ENCODE measurements at regions not wholly inside any gene's neighbourhood (a gene's known extent, or its start where the extent isn't known, plus 50 kb on each side); places are given as distances from the start of the nearest gene placed in this dataset.
A peak's percentile ranks its signal among the peaks of the same experiment; 100 is the strongest.

DNA sequence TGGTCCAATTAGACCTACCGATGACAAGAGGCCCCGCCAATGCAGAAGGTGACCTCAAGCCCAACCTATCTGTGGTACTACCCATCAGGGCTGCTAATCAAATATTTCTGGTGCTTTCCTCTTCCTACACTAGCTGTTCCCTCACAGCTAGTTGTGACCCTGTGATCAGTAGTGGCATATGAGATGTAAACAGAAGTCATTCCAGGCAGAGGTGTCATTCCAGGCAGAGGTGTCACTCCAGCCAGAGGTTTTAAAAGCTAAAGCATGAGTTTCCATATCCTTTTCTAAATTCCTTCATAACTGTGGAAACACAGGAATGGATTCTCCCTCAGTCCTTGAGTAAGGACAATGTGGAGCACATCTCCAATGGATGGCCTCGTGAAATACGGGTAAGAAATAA is 110.9 kb upstream of the DNAJC10 start (continued):
- TF ChIP-seq ZNF644 (tag; IDR thresholded peaks at IDR 0.05; ENCODE audit: low read depth), result no peak

DNA sequence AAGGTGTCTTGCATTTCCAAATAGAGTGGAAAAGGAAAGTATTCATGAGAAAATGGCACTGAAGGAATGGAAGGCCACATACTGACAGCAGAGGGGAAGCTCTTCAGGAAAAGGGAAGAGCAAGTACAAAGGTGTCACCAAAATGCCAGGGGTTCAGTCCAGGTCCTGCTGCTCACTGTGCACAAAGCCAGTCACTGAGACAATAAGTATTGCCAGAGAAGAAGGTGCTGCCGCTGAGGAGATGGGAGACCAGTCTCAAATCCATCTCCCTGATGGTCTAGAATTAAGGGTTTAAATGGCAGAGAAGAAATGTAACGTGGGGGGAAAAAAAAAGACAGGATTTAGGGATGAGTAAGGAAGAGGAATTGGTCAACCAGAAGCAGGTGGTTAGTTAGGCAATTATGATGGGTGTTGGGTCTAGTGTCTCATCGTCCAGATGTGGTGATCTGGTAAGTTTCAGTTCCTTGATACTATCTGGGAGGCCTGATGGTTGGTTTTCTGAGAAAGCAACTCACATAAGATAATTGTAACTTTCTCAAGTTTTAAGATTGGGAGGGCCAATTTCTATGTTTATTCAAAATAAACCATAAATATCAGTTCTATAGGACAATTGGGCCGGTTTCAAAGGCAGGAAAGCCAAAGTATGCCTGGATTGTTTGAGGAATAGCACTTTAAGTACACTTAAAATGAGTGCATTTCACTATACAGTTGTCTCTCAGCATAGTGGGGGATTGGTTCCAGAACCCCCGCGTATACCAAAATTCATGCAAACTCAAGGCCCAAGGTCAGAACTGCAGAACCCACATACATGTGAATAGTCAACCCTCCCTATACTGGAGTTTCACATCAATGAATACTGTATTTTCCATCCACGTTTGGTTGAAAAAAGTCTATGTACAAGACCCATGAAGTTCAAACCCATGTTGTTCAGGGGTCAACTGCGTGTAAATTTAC is 109.1 kb upstream of the DNAJC10 start:
- Histone ChIP-seq H3K4me1 (replicated peaks in 1 of 2; ENCODE audit: control insufficient read depth in 2 of 2, insufficient read depth in 2 of 2, low read length in 2 of 2) (peaks cover 0 to 7% of the 10 kb centered on the region in 2 experiments; a peak in 1 of 5 replicates), H4K20me1 (replicated peaks; ENCODE audit: control insufficient read depth, insufficient read depth, low read length) (no peaks in the 10 kb centered on the region), H3K27me3 (ENCODE audit: control insufficient read depth in 2 of 2, insufficient read depth in 2 of 2, low read length in 2 of 2) (no peaks in the 10 kb centered on the region), H3K9ac (ENCODE audit: insufficient read depth in 1 of 2, low read depth in 2 of 2, low read length in 2 of 2) (no peak overlapping the region), H3K9me1 (ENCODE audit: control insufficient read depth, insufficient read depth, low read length) (no peaks in the 10 kb centered on the region), H3K9me3 (replicated peaks; ENCODE audit: control insufficient read depth, insufficient read depth, low read depth, low read length) (no peaks in the 10 kb centered on the region), H3K4me3 (no peak overlapping the region), H3K36me3 (ENCODE audit: control insufficient read depth, insufficient read depth, low read length) (no peaks in the 10 kb centered on the region), H3K4me2 (ENCODE audit: insufficient read depth, low read length) (no peak overlapping the region), H3K27ac (ENCODE audit: extremely low read depth, low read depth, low read length) (no peak overlapping the region), H3K79me2 (ENCODE audit: control insufficient read depth, insufficient read depth, low read length) (no peaks in the 10 kb centered on the region), H2AFZ (ENCODE audit: low read depth, low read length) (no peak overlapping the region)
- ATAC-seq, result no peak
- DNase-seq (ENCODE audit: extremely low read depth in 1 of 4, low spot score in 3 of 4), result no peak
- BruUV-seq (replicated peaks), result no TSS peak
- POLR2A ChIA-PET, result no interaction called here
- intact Hi-C loops (cut with micrococcal nuclease) (no loop called here), in situ Hi-C loops (cut with MboI) (no loop called here)
- CTCF ChIA-PET (ENCODE audit: low intra/inter-chr PET ratio), result no interaction called here
- no peak for FAIRE-seq
- 15% methylated on average over 8 of the region's 8 CpGs for WGBS (ENCODE audit: insufficient coverage, low coverage, missing lambda C conversion rate)
- TF ChIP-seq, protein P1, sequence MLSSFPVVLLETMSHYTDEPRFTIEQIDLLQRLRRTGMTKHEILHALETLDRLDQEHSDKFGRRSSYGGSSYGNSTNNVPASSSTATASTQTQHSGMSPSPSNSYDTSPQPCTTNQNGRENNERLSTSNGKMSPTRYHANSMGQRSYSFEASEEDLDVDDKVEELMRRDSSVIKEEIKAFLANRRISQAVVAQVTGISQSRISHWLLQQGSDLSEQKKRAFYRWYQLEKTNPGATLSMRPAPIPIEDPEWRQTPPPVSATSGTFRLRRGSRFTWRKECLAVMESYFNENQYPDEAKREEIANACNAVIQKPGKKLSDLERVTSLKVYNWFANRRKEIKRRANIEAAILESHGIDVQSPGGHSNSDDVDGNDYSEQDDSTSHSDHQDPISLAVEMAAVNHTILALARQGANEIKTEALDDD (IDR thresholded peaks at IDR 0.05), result peak; percentile 68
- TF ChIP-seq, protein P2, sequence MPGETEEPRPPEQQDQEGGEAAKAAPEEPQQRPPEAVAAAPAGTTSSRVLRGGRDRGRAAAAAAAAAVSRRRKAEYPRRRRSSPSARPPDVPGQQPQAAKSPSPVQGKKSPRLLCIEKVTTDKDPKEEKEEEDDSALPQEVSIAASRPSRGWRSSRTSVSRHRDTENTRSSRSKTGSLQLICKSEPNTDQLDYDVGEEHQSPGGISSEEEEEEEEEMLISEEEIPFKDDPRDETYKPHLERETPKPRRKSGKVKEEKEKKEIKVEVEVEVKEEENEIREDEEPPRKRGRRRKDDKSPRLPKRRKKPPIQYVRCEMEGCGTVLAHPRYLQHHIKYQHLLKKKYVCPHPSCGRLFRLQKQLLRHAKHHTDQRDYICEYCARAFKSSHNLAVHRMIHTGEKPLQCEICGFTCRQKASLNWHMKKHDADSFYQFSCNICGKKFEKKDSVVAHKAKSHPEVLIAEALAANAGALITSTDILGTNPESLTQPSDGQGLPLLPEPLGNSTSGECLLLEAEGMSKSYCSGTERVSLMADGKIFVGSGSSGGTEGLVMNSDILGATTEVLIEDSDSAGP (CRISPR knock-in tag; IDR thresholded peaks at IDR 0.05), result no peak

Data from K562 (cell line).